NCI-H146 treated with DMSO at 0.1 percent for 48 hours (cell line): ENCODE measurements at regions not wholly inside any gene's neighbourhood (a gene's known extent, or its start where the extent isn't known, plus 50 kb on each side); places are given as distances from the start of the nearest gene placed in this dataset.

Source experiments
- DNase-seq: peaks from one replicate; lab custom pipeline; 2025; ENCODE audit not compliant: unreplicated experiment; lab: John Stamatoyannopoulos, UW

DNA sequence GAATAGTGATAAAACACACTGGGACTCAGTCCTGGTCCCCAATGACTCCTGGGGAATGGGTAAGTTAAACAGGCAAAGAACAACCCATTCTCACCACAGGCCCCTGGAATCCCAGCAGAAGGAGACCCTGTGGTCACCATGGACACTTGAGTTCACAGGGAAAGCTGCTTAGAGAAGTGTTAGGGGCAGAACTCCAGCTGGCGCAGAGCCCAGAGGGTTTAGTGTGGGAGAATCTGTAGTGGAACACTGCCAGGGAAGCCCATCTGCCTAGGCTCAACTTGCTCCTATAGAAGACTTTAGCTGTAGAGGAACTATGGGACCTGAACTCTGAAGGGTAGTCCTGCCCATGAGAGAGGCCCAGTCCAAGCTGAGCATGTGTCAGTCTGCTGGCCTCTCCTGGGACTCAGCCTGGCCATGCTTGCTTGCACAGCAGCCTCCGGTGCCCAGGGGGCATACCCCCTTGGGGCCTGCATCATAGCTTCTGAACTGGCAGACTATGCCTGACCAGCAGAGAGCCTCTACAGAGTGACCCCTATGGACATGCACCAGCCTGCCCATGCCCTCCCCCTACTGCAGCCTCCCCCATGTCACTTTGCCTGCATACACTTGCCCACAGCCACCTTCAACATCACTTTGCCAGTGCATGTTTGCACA, 343.5 kb downstream of the IDS start:
- DNase-seq: no peak

DNA sequence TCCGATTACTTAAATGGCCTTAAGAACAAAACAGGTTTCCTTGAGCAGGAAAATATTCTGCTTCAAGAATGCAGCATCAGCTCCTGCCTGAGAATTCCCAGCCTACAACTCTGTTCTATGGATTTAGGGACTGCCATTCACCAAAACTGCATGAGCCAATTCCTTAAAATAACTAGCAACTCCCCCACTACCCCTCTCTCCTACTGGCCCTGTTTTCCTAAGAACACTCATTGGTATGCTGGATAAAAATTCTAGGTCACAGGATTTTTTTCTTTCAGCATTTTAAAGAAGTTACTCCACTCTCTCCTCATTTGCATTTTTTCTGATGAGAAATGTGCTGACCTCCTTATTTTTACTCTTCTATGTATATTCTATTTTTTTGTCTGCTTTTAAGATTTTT, 347.1 kb downstream of the IDS start:
- no peak for DNase-seq

DNA sequence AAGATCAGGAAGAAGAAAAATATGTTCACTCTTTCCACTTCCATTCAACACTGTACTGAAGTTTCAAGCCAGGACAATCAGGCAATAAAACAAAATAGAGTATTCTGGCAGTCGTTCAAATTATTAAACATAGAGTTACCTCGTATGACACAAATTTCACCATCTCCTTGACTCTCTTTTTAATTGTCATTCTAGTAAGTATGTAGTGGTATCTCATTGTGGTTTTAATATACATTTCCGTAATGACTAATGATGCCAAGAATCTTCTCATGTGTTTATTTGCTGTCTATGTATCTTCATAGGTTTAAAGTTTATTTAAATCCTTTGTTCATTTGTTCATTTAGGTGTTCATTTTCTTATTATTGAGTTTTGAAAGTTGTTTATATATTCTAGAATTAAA, 352.2 kb downstream of the IDS start:
- DNase-seq: no peak

DNA sequence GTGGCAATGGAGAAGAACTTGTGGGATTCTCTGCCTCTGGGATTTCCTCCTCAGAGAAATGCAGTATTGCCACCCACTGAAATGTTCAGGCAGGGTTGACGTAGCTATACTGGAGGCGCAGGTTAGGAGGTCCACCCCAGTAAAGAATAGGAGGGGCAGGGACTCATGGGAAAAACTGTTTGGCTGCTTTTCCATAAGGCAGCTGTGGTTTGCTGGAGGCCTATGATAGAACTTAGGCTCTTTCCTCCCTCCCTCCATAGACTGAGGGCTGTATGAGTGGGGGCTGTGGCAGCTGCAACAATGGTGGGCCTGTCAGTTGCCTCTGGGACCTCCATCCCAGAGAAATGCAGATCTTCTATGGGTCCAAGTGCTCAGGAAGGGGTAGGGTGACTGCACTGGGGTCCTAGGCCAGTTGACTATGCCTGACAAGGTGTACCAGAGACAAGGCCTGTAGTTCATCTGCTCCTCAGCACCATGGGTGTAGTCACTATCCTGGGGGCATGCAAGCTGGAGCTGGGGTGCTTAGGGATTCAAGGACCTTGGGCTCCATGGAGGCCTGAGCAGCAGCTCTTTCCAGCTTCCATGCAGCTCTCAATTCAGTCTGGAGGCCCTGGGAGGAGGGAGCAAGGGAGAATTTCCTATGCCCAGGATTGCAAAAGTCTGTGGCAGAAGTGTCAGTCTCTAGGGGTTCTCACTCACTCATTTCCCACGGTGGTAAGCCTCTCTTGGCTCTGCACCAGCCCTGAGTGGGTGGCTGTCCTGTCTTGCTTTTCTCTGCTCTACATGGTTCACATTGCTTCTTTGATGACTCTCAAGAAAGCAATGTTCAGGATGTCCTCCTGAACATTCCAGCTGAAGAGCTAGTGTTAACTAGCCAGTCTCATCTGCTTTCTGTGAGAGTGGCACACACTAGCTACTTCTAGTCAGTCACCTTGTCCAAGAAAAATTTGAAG, 353.0 kb downstream of the IDS start:
- DNase-seq: no peak

DNA sequence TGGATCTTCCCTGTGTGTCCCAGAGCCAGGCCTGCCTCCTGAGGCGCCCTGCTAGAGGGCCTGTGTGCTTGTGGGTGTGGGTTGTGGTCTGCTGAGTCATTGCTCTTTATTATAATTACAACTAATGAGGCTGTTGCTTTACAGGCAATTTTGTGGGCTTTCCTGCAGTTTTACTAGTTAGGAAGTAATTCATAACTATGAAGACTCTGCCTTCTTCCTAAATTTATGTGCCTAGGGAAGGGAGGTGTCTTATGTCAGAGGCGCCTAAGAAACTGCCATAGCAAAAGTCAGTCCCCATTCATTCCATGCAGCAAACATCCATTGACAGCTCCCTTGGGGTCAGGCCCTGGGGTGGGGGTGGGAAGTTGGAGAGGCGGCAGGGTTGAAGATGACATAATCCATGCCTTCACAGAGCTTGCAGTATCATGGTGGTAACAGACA, 359.2 kb downstream of the IDS start:
- no peak for DNase-seq

DNA sequence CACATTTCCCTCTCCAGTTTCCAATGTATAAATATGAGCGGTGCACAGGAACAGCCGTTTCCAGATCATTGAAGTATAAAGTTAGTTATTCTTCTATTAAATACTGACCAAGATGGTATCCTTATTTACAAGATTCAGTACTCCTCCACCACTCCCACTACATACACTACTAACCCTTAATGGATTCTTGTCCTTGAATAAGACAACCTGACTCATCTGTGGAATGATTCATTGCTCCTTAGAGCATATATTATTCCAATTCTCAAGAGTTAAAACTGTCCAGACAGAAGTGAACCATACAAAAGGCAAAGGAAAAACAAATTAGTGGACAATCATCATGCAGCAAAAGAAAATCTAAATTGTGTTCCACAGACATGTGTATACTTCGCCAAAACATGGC, 373.3 kb downstream of the IDS start:
- no peak for DNase-seq

DNA sequence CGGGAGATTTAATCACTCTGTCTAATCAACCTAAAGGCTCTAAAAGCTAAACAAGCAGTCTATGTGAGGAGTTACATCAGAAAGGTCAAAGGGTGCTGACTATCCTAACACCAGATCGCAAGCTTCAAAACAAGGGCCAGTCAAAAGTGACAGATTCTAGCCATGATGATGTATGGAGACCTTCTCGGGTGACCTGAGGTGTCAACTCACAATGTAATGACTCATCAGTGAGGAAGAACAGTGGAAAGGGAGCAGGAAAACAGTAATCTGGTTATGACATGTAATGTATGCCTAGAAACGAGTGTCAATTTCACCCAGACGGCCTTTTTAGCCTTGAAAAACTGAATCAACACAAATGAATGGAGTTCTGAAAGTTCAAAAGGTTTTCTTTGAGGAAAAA, 375.3 kb downstream of the IDS start:
- no peak for DNase-seq

DNA sequence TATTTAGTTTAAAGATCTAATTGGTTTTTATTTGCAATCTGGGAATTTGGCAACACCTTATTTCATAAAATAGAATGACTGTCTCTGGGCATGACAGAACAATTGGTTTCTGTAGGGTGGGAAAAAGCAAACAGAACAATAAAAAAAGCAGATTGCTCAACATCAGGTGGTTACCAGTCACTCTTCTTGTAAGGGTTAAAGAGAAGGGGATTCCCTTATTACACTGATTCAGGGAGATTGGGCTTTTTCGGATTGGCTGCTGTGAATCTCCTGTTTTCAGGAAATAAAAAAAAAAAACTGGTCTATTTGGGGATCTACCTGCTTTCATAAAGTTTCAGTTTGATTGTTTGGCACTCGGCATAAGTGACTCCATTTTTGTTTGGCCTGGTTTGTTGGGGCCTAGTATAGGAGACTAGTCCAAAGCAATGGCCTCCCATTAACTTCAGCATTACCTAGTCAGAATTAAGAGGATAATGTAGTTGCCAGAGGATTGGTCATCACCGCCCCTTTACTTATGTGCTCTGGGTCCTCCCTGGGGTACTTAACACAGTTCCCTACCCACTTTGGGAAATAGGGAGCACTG, 380.5 kb downstream of the IDS start:
- DNase-seq: no peak

DNA sequence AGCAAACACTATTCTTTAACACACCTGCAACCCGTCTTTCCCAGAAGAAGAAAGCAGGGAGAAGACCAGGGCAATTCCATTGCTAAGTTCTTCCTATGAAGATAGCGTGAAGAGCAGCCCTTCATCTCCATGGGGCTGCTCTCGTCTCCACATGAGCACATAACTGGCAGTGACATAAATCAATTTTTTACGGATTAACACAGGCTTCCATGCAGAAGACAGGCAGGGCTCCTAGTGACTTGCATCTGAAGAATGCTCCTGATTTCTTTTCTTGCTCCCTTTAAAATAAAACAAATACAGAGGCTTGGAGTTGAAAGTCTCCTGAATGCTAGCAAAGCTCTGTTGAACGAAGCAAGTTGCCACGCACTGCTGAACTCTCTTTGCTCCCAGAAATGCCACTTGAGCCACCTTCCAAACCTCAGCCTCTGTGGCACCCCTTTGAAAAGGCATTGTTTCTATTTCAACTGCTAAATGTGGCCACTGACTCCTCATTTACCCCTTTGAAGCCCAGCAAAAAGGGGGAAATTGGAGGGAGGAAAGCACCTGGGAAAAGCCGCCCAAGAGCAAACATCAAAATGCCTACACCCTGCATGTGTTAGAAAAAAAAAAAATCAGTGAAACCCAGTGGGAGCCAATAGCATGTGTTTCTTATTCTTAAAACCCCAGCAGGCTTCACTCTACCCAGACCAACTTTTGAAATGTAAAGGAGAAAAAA, 383.7 kb downstream of the IDS start:
- DNase-seq: no peak

DNA sequence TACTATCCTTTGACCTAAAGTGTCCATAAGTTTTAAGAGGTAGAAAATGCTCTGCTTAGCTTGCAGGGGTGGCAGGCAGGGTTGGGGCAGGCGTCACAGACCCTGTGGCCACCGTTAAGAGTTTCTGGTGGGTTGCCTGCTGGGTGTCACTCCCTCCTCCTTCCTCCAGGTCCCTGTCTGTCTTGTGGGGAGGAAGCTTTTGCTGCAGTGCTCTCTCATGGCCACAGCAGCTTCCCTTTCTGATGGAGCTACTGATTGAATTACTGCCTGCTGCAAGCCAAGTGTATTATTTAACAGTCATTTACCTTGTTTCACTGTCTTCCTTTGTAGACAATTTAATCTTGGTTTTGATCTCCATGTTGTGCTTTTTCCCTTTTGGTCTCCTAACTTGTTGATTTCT, 384.6 kb downstream of the IDS start:
- DNase-seq: no peak

DNA sequence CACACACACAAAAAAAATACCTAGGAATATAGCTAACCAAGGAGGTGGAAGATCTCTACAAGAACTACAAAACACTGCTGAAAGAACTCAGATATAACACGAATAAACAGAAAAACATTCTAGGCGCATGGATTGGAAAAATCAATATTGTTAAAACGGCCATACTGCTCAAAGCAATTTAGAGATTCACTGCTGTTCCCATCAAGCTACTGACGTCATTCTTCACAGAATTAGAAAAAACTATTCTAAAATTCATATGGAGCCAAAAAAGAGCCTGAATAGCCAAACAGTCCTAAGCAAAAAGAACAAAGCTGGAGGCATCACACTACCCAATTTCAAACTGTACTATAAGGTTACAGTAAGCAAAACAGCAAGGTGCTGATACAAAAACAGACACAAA, 390.2 kb downstream of the IDS start:
- no peak for DNase-seq

DNA sequence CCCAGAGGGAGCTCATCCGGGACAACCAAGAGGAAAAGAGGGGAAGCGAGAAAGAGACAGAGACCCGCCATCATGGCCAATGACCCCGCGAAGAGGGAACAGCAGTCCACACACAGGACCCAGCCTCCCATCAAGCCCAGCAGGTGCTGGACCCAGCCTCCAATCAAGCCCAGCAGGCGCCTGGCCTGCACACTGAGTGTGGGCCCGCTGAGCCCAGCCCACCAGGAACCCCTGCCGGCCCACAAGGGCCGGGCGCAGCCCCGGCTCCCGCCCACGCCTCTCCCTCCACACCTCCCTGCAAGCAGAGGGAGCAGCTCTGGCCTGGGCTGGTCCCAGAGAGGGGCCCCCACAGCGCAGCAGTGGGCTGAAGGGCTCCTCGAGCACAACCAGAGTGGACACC, 391.1 kb downstream of the IDS start:
- DNase-seq: no peak

DNA sequence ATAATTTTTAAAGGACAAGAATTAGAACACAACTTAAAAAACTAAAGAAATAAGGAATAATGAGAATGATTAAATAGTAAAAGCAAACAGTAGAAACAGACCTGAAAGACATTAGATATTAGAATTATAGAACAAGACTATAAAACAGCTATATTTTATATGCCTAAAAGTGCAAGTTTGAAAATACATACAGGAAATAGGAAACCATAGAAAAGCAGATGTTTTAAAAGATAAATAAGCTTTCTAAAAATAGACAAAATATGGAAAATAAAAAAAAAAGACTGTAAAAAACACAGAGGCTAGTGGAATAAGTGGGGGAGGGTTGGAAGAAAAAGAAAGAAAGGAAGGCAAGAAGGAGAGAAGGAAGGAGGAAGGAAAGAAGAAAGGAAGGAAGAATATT, 407.3 kb downstream of the IDS start:
- no peak for DNase-seq

DNA sequence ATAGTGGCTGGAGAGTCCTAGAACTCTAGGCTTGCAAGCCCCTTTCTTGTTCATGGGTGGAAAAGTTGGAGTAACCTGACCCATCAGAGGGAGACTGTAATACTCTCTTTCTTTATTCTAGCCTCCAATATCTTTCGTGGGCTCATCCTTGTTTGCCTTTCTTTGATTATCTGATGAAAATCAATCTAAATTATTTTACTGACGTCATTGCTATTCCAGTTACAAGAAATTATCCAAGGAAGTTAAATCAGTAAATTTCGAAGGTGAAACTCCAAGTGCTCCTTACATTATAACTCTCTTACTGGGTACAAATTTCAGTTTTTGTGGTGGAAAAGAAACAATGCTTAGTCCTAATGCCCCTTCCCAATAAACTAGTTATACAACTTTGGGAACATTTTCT, 412.9 kb downstream of the IDS start:
- DNase-seq: no peak

DNA sequence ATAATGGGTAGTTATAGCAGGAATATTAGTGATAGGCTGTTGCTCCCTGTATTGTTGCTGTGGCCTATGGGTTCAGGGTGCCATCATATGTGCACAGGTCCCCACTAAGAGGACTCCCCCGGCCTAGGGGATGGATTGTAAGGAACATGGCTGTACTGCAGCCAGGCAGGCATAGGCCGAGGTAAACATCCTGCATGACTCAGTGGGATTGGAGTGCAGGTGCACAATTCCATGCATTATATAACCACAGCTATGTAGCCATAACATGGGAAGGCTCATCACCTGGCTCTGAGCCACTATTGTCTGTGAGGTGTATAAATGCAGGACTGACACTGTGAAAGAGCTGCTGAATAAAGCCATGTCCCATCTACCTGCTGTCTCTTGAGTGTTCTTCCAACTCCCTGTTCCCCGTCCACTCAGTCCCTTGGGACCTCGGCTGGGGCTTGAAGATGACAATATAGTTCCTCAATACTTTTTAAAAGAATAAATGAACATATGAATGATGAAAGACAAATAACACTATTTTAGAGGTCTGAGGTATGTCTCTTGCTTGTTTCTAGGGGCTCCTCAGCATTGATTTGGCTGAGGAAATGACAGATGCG, 425.2 kb downstream of the IDS start:
- DNase-seq: no peak

DNA sequence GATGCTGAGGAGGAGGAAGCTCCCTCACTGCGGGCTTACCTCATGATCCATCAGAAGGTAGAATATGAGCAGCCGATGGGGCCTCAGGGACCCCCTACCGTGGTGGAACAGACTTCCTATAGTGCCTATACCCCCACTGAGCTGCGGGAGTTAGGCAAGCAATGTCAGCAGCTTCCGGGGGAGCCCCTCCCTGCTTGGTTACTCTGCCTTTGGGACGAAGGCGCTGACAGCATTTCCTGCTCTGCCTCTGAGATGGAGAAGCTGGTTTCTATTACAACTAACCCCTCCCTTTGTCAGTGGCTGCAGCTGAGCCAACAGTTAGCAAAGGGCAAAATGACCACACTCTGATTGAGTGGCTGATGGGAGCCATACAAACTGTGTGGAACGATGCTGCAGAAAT, 430.7 kb downstream of the IDS start:
- DNase-seq: no peak

DNA sequence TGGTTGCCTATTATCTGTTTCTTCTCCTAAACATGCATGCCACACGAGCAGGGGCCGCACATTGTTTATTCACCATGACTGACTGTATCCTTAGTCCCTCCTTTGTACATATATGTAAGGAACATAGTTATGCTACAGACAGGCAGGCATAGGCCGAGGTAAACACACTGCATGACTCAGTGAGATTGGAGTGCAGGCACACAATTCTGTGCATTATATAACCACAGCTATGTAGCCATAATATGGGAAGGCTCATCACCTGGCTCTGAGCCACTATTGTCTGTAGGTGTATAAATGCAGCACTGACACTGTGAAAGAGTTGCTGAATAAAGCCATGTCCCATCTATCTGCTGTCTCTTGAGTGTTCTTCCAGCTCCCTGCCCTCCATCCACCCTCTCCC, 431.6 kb downstream of the IDS start:
- DNase-seq: no peak

DNA sequence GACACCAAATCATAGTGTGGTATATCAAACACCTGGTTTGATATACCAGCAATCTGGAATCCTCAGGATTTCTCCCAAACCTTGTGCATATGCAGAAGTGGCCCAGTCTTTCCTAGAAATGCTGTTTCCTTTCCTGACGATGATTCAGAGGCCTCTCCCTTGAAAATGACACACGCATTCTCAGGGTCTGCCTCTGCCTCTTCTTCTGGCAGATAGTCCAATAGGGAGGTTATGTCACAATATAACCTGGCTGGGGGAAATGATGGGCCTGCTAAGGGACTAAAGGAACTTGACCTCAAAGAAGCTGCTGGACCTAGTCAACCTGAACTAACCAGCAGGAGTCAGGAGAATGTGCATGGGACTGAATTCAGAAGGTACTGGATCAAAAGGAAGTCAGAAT, 435.2 kb downstream of the IDS start:
- DNase-seq: no peak

DNA sequence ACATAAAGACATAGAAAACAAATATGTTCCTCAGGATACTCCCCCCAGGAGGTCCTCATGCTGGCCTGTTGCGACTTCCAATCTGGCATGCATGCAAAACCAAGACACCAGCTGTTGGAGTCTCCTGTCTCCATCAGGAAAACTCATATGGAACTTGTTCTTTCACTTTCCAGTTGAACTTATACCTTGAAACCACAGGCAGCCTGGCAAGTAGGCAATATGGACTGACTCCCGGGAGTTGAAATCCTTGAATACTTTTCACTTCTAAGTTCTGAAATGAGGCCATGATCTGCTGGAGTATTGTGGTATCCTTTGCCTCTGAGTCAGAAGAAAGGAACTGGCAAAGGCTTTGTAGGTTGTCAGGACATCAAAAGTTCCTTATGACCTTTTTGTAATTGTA, 444.2 kb downstream of the IDS start:
- no peak for DNase-seq
